KMS-11 (cell line): ENCODE measurements at regions not wholly inside any gene's neighbourhood (a gene's known extent, or its start where the extent isn't known, plus 50 kb on each side); places are given as distances from the start of the nearest gene placed in this dataset.

ENCODE experiments used
- H2AFZ ChIP-seq: fragments of 200-600 bp; sonication (generic); 2 replicates; pipeline ENCODE4 v1.6.1; 2016; ENCODE audit warnings: antibody characterized with exemption, mixed run types, low read depth
- H3K27ac ChIP-seq: fragments of 200-600 bp; sonication (generic); 2 replicates; pipeline ENCODE4 v1.6.1; 2016; ENCODE audit warnings: mild to moderate bottlenecking, mixed run types
- H3K27me3 ChIP-seq: fragments of 200-600 bp; sonication (generic); 2 replicates; pipeline ENCODE4 v1.6.1; 2017; ENCODE audit warnings: mild to moderate bottlenecking, low read depth, mixed run types, moderate library complexity; ENCODE audit not compliant: insufficient read depth
- H3K36me3 ChIP-seq: fragments of 200-600 bp; sonication (generic); 2 replicates; pipeline ENCODE4 v1.6.1; 2017; ENCODE audit warnings: mild to moderate bottlenecking, mixed run types; ENCODE audit not compliant: insufficient read depth
- H3K4me1 ChIP-seq: fragments of 200-600 bp; sonication (generic); 2 replicates; pipeline ENCODE4 v1.6.1; 2016; ENCODE audit warnings: mild to moderate bottlenecking, low read depth, mixed run types; ENCODE audit not compliant: poor library complexity, severe bottlenecking
- H3K4me2 ChIP-seq: fragments of 200-600 bp; sonication (generic); 2 replicates; pipeline ENCODE4 v1.7.0; 2016; ENCODE audit warnings: mild to moderate bottlenecking, mixed run types
- H3K4me3 ChIP-seq: fragments of 200-600 bp; sonication (generic); IDR thresholded peaks from 2 replicates; pipeline ENCODE4 v1.6.1; 2017; ENCODE audit warnings: low read depth, low read length, mixed read lengths; ENCODE audit not compliant: insufficient read depth
- H3K79me2 ChIP-seq: fragments of 200-600 bp; sonication (generic); 2 replicates; pipeline ENCODE4 v1.6.1; 2016; ENCODE audit warnings: low read depth, mixed run types; ENCODE audit not compliant: insufficient read depth
- H3K9ac ChIP-seq: fragments of 200-600 bp; sonication (generic); 2 replicates; pipeline ENCODE4 v1.6.1; 2016; ENCODE audit warnings: mild to moderate bottlenecking, mixed run types
- H4K20me1 ChIP-seq: fragments of 200-600 bp; sonication (generic); 2 replicates; pipeline ENCODE4 v1.6.1; 2016; ENCODE audit warnings: mild to moderate bottlenecking, mixed run types; ENCODE audit not compliant: insufficient read depth
- TF ChIP-seq, protein P1 (sequence below): fragments of 200-600 bp; sonication (generic); conservative IDR thresholded peaks from 2 replicates; pipeline ENCODE4 v1.6.1; 2017; ENCODE audit warnings: low read depth, mild to moderate bottlenecking, antibody characterized with exemption, low read length, moderate library complexity, mixed read lengths

DNA sequence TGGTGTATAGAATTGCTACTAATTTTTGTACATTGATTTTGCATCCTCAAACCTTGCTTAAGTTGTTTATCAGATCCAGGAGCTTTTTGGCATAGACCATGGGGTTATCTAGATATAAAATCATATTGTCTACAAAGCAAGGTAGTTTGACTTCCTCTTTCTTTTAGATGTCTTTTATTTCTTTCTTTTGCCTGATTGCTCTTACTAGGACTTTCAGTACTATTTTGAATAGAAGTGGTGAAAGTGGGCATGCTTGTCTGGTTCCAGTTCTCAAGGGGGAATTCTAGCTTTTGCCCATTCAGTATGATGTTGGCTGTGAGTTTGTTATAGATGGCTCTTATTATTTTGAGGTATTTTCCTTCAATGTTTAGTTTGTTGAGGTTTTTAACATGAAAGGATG is 187.9 kb upstream of the LCORL start:
- no peaks in the 10 kb centered on the region for H4K20me1 ChIP-seq
- H2AFZ ChIP-seq: no peak overlapping the region
- no peaks in the 10 kb centered on the region for H3K27me3 ChIP-seq
- no peak overlapping the region for H3K4me3 ChIP-seq
- no peaks in the 10 kb centered on the region for H3K79me2 ChIP-seq
- H3K4me2 ChIP-seq: no peak overlapping the region
- no peak overlapping the region for H3K9ac ChIP-seq
- no peaks in the 10 kb centered on the region for H3K36me3 ChIP-seq
- peaks cover 22% of the 10 kb centered on the region for H3K4me1 ChIP-seq
- H3K27ac ChIP-seq: no peak overlapping the region
- TF ChIP-seq, protein P1, sequence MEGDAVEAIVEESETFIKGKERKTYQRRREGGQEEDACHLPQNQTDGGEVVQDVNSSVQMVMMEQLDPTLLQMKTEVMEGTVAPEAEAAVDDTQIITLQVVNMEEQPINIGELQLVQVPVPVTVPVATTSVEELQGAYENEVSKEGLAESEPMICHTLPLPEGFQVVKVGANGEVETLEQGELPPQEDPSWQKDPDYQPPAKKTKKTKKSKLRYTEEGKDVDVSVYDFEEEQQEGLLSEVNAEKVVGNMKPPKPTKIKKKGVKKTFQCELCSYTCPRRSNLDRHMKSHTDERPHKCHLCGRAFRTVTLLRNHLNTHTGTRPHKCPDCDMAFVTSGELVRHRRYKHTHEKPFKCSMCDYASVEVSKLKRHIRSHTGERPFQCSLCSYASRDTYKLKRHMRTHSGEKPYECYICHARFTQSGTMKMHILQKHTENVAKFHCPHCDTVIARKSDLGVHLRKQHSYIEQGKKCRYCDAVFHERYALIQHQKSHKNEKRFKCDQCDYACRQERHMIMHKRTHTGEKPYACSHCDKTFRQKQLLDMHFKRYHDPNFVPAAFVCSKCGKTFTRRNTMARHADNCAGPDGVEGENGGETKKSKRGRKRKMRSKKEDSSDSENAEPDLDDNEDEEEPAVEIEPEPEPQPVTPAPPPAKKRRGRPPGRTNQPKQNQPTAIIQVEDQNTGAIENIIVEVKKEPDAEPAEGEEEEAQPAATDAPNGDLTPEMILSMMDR: no peak

DNA sequence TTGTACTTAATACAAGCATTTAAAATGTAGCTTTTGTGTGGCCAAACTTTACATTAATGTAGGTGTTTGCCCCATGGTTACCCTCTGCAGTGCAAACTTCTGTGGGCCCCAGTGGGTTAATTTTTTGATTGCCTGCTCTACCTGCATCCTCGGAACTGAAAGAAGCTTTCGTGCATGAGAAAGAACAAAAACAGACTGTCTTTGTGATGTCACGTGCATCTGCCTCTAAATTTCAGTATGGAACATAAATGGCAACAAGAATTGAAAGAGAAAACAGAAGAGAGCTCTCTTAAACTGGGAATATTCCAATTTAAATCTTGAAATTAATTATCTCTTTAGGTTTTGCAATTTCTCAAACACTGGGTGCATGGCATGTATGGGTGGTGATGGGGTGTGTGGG is 182.4 kb upstream of the LCORL start:
- no peak overlapping the region for H3K4me3 ChIP-seq
- H4K20me1 ChIP-seq: no peaks in the 10 kb centered on the region
- H3K27ac ChIP-seq: no peak overlapping the region
- TF ChIP-seq, protein P1: no peak
- H2AFZ ChIP-seq: no peak overlapping the region
- H3K9ac ChIP-seq: no peak overlapping the region
- H3K36me3 ChIP-seq: no peaks in the 10 kb centered on the region
- no peaks in the 10 kb centered on the region for H3K79me2 ChIP-seq
- no peaks in the 10 kb centered on the region for H3K27me3 ChIP-seq
- no peaks in the 10 kb centered on the region for H3K4me1 ChIP-seq
- H3K4me2 ChIP-seq: no peak overlapping the region

DNA sequence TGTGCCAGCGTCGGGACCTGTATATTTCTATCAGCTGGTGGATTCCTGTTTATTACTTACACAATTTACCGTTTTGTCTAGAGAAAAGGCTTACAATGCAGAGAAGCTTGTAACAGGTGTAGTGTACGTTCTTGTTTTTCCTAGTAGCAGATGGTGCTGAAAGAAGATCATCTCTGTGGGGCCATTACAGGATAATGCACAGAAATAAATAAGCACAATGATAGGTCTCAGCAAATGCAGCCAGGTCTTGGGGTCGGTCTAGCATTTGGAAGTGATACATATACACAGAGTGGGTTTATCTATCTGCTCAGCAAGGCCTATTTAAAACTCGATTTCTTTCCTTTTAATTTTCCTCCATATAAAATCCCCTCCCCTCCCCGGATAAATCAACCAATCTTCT is 180.9 kb upstream of the LCORL start:
- Histone ChIP-seq H3K9ac (no peak overlapping the region), H3K4me1 (no peaks in the 10 kb centered on the region), H3K79me2 (no peaks in the 10 kb centered on the region), H3K4me3 (no peak overlapping the region), H3K4me2 (no peak overlapping the region), H2AFZ (no peak overlapping the region), H3K36me3 (no peaks in the 10 kb centered on the region), H3K27ac (no peak overlapping the region), H3K27me3 (no peaks in the 10 kb centered on the region), H4K20me1 (no peaks in the 10 kb centered on the region)
- TF ChIP-seq, protein P1: no peak

DNA sequence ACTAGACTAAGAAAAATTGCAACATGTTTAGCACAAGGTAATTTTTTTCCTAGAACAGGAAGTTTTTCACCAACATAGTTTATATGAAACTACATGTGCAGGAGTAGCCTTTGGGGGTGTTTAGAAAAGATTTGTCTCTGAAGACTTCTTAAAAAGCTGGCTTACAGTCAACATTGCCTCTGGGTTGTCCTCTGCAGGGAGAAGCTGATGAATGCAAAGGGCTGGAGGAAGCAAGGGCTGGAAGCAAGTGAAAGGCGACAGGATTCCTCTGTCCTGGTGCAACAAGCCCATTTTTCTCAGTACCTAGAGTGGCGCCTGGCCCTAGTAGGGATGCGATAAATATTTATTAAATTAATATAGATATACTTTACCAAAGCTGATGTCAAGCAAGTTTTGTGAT is 180.3 kb upstream of the LCORL start:
- H3K4me3 ChIP-seq: no peak overlapping the region
- H4K20me1 ChIP-seq: no peaks in the 10 kb centered on the region
- no peaks in the 10 kb centered on the region for H3K27me3 ChIP-seq
- H3K79me2 ChIP-seq: no peaks in the 10 kb centered on the region
- H3K27ac ChIP-seq: no peak overlapping the region
- no peaks in the 10 kb centered on the region for H3K36me3 ChIP-seq
- H3K4me2 ChIP-seq: no peak overlapping the region
- no peak overlapping the region for H2AFZ ChIP-seq
- TF ChIP-seq, protein P1: no peak
- no peak overlapping the region for H3K9ac ChIP-seq
- no peaks in the 10 kb centered on the region for H3K4me1 ChIP-seq

DNA sequence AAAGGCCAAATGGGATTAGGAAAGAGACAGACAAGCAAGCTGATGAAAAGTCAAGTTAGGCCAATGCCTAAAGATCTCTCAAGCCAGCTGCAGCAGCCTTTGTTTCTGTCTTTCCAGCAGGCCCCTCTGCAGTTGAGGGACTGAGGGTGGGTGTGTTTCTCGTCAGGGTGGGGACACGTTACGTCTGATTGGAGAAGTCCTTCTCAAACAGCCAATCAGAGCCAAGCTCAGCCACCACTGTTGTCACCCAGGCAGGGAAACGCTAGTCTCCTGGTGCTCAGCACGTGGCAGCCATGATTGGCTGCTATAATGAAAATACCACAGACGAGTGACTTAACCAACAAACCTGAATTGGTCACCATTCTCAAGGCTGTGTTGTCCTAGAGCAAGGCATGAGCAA is 177.1 kb upstream of the LCORL start:
- Histone ChIP-seq H2AFZ (no peak overlapping the region), H4K20me1 (no peaks in the 10 kb centered on the region), H3K36me3 (no peaks in the 10 kb centered on the region), H3K4me2 (no peak overlapping the region), H3K27me3 (no peaks in the 10 kb centered on the region), H3K4me1 (no peaks in the 10 kb centered on the region), H3K9ac (no peak overlapping the region), H3K79me2 (no peaks in the 10 kb centered on the region), H3K27ac (no peak overlapping the region), H3K4me3 (no peak overlapping the region)
- TF ChIP-seq, protein P1: no peak
